GM20000 (cell line): ENCODE measurements at regions not wholly inside any gene's neighbourhood (a gene's known extent, or its start where the extent isn't known, plus 50 kb on each side); places are given as distances from the start of the nearest gene placed in this dataset.

Experiments
- DNase-seq: peaks from one replicate; pipeline ENCODE4 v3.0.0; 2012; ENCODE audit warnings: low spot score
- CTCF ChIP-seq: IDR thresholded peaks from 2 replicates; pipeline ENCODE4 v1.5.1; 2012; ENCODE audit warnings: mild to moderate bottlenecking, control low read depth; ENCODE audit errors: extremely low read depth, missing control alignments

GRCh38 chr17:77611791-77612502, 346.6 kb upstream of the TNRC6C start:
- no peak for DNase-seq
- no peak for TF ChIP-seq CTCF

- no peak for TF ChIP-seq CTCF
- no peak for DNase-seq
These were observed 345.3 kb upstream of the TNRC6C start for GRCh38 chr17:77613218-77613617.

- TF ChIP-seq CTCF, result no peak
- DNase-seq, result no peak
These were observed 344.9 kb upstream of the TNRC6C start for GRCh38 chr17:77613627-77614026.

- no peak for TF ChIP-seq CTCF
- DNase-seq, result no peak
These were observed 342.7 kb upstream of the TNRC6C start for GRCh38 chr17:77615703-77616253.

- no peak for DNase-seq
- no peak for TF ChIP-seq CTCF
These were observed 342.2 kb upstream of the TNRC6C start for GRCh38 chr17:77616254-77616731.

- no peak for TF ChIP-seq CTCF
These were observed 341.0 kb upstream of the TNRC6C start for GRCh38 chr17:77617516-77617915.

GRCh38 chr17:77618173-77618572, 340.3 kb upstream of the TNRC6C start:
- no peak for TF ChIP-seq CTCF
- DNase-seq, result no peak

More at GRCh38 chr17:77617516-77617915, 341.0 kb upstream of the TNRC6C start:
- no peak for DNase-seq
